PFSK-1 (cell line): ENCODE measurements at regions not wholly inside any gene's neighbourhood (a gene's known extent, or its start where the extent isn't known, plus 50 kb on each side); places are given as distances from the start of the nearest gene placed in this dataset.

Experiments
- FOXP2 ChIP-seq: optimal IDR thresholded peaks from 2 replicates; pipeline ENCODE3; 2011; ENCODE audit warnings: borderline replicate concordance, control low read depth, inconsistent platforms; ENCODE audit not compliant: insufficient read depth; ENCODE audit errors: extremely low read length, extremely low read depth
- POLR2AphosphoS5 ChIP-seq: IDR thresholded peaks from 2 replicates; pipeline ENCODE4 v1.6.1; 2012; ENCODE audit warnings: low read depth, mild to moderate bottlenecking, control low read depth, low read length, moderate library complexity
- SIN3A ChIP-seq: IDR thresholded peaks from 2 replicates; pipeline ENCODE4 v1.6.1; 2012; ENCODE audit warnings: mild to moderate bottlenecking, low read length, moderate library complexity, borderline replicate concordance; ENCODE audit not compliant: insufficient read depth
- TAF1 ChIP-seq: IDR thresholded peaks from 2 replicates; pipeline ENCODE4 v1.6.1; 2012; ENCODE audit warnings: low read length, control low read depth, borderline replicate concordance; ENCODE audit not compliant: insufficient read depth
- TF ChIP-seq, protein P1 (sequence below), 2 experiments: IDR thresholded peaks; 2 replicates each; pipeline versions ENCODE4 v1.6.1 to v1.8.0; 2011 to 2012; ENCODE audit warnings: low read depth in 2 of 2, low read length in 2 of 2, control low read depth in 1 of 2, inconsistent platforms in 1 of 2, mild to moderate bottlenecking in 1 of 2, moderate library complexity in 1 of 2; ENCODE audit not compliant: insufficient read depth in 1 of 2

DNA sequence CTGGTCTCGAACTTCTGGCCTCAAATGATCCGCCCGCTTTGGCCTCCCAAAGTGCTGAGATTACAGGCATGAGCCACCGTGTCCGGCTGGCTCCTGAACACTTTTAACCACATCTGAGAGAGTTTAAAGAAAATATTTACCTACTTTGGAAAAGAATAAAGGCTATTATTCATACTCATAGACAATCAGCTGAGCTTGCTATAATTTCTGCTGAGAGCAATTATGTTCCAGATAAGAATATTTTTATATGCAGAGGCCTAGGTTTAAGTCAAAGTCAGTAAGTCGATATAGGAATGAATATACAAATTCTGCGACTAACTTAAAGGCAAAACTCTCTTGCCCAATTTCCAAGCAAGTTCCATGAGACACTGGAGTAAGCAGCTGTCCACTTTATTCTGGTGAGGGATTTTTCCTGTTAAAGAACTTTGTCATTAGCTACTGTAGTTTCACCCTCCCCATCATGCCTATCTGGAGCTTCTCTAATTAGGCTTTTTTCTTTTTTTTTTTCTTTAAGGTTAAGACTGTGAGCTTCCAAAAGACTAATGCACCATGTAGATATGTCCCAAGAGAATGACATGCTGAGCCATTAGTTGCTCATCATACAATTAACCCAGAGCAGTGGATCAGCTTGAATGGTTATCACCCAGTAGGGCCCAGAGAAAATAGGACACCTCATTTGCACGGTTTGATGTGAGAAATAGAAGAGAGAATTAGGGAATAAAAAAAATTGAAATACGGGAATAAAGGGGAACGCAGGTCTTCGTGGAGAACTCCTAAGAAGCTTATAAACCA lies 260.1 kb downstream of the KCNE4 start:
- TF ChIP-seq TAF1 = no peak
- TF ChIP-seq FOXP2 = no peak

DNA sequence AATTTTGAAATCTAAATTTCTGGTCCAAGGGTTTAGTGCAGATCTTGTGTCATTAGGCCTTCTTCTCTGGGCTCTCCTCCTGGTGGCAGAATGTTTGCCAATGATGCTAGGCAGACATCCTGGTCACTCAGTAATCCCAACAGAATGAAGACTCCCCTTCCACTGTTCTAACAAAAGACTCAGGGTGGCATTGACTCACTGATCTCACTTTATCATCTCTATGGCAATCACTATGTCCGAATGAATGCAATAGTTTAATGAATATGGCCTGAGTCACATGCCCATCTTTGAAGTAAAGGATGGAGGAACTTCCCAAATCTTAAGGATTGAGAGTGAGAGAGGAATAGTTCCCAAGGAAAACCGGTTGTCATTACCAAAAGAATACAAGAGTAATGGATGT lies 261.1 kb downstream of the KCNE4 start:
- TF ChIP-seq, protein P1, sequence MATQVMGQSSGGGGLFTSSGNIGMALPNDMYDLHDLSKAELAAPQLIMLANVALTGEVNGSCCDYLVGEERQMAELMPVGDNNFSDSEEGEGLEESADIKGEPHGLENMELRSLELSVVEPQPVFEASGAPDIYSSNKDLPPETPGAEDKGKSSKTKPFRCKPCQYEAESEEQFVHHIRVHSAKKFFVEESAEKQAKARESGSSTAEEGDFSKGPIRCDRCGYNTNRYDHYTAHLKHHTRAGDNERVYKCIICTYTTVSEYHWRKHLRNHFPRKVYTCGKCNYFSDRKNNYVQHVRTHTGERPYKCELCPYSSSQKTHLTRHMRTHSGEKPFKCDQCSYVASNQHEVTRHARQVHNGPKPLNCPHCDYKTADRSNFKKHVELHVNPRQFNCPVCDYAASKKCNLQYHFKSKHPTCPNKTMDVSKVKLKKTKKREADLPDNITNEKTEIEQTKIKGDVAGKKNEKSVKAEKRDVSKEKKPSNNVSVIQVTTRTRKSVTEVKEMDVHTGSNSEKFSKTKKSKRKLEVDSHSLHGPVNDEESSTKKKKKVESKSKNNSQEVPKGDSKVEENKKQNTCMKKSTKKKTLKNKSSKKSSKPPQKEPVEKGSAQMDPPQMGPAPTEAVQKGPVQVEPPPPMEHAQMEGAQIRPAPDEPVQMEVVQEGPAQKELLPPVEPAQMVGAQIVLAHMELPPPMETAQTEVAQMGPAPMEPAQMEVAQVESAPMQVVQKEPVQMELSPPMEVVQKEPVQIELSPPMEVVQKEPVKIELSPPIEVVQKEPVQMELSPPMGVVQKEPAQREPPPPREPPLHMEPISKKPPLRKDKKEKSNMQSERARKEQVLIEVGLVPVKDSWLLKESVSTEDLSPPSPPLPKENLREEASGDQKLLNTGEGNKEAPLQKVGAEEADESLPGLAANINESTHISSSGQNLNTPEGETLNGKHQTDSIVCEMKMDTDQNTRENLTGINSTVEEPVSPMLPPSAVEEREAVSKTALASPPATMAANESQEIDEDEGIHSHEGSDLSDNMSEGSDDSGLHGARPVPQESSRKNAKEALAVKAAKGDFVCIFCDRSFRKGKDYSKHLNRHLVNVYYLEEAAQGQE (IDR thresholded peaks at IDR 0.05; ENCODE audit: insufficient read depth in 1 of 2, low read depth in 2 of 2, low read length in 2 of 2) = no peak
- no peak for TF ChIP-seq TAF1
- no peak for TF ChIP-seq POLR2AphosphoS5
- no peak for TF ChIP-seq SIN3A
- TF ChIP-seq FOXP2 = no peak

DNA sequence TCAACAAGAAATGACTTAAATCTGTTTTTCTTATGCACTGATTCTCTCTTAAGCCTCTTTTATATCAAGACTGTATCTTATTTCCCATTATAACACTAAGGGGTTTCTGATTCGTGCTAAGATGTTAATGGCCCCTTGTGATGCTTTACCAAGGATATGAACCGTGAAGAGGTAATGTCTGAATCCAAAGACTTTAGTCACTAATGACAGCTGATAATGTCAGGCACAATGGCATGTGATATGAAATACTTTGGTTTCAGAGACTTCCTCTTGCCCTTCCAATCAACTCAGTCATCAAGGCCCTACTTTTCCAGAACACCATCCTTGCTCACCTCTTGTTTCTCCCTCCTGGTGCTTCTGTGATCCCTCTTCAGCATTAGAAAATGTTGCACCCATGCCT lies 262.8 kb downstream of the KCNE4 start:
- no peak for TF ChIP-seq POLR2AphosphoS5
- TF ChIP-seq TAF1 = no peak
- TF ChIP-seq, protein P1 (IDR thresholded peaks at IDR 0.05; ENCODE audit: insufficient read depth in 1 of 2, low read depth in 2 of 2, low read length in 2 of 2) = no peak
- TF ChIP-seq FOXP2 = no peak
- TF ChIP-seq SIN3A = no peak

DNA sequence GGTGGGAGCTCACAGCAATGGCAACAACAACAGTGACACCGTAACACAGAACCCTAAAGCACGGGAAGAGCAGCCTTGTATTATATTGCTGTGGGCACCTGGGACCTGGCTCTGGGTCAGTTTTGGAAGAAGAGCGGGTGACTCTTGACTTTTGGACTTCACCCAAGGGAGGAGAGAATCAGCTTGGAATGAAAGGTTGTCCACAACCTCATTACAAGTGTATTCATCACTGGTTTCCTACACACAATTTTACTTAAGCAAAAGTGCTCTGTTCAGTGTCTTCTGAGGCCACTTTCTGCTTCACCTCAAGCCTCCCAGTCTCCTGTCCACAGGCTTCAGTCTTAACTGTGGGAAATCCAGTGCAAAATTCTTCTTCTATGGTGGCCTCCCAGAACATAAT lies 263.8 kb downstream of the KCNE4 start:
- TF ChIP-seq SIN3A (no peak), TAF1 (no peak), POLR2AphosphoS5 (no peak), FOXP2 (no peak)
- TF ChIP-seq, protein P1 (IDR thresholded peaks at IDR 0.05; ENCODE audit: insufficient read depth in 1 of 2, low read depth in 2 of 2, low read length in 2 of 2) = no peak

DNA sequence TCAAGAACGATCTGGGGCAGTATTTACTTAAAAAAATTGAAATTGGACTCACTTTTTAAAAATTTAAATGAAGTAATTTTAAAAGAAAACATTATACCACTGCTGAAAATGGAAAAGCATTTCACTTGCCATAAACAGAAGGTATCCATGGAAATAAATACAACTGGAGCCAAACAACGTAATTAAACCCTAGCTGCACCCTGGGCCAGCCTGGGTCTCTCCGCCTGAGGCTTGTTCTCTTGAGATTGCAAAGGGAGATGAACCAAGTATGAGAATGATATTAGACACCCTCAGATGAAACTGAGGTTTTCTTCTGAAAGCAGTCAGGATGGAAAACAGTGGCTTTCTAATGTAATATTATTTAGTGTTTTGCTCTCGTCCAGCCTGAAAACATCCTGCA lies 264.4 kb downstream of the KCNE4 start:
- TF ChIP-seq FOXP2 (no peak), TAF1 (no peak), SIN3A (no peak), POLR2AphosphoS5 (no peak)
- TF ChIP-seq, protein P1 (IDR thresholded peaks at IDR 0.05; ENCODE audit: insufficient read depth in 1 of 2, low read depth in 2 of 2, low read length in 2 of 2) = no peak
